Endometrium (tissue), 2 donors: ENCODE measurements at regions not wholly inside any gene's neighbourhood (a gene's known extent, or its start where the extent isn't known, plus 50 kb on each side); places are given as distances from the start of the nearest gene placed in this dataset.

Experiments used
- FAIRE-seq: peaks from 2 replicates; lab custom pipeline; 2012; peaks lifted over from hg19 to GRCh38; lab: Jason Lieb, UNC
- donor health status: control.
- donor health status: control.

DNA sequence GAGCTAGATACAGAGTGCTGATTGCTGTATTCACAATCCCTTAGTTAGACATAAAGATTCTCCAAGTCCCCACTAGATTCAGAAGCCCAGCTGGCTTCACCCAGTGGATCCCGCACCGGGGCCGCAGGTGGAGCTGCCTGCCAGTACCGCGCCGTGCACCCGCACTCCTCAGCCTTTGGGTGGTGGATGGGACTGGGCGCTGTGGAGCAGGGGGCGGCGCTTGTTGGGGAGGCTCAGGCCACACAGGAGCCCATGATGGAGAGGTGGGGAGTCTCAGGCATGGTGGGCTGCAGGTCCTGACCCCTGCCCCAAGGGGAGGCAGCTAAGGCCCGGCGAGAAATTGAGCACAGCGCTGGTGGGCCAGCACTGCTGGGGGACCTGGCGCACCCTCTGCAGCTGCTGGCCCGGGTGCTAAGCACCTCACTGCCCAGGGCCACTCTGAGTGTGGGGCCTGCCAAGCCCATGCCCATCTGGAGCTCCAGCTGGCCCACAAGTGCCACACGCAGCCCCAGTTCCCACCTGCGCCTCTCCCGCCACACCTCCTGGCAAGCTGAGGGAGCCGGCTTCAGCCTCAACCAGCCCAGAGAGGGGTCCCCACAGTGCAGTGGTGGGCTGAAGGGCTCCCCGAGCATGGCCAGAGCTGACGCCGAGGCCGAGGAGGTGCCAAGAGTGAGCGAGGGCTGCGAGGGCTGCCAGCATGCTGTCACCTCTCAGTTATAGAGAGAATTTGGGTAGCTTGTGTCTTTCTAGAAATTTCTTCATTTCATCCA is 417.6 kb downstream of the METTL15 start:
- no peak for FAIRE-seq

DNA sequence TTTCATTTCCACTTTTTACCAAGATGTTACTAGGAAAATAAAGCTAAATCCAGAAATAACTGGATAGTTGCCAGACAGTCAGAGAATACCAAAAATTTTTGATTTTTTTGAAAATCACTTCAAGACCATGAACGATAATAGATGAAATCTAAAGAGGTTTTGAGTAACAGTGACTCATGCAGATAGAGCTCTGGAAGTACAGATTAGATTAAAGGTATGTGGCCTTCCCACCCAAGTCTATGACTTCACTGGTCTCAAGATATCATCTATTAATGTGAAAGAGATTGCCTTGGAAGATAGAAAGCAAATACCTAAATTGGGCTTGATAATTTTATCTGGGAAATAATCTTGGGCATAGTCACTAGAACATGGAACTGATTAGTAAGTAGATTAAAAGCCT is 415.9 kb downstream of the METTL15 start:
- no peak for FAIRE-seq

DNA sequence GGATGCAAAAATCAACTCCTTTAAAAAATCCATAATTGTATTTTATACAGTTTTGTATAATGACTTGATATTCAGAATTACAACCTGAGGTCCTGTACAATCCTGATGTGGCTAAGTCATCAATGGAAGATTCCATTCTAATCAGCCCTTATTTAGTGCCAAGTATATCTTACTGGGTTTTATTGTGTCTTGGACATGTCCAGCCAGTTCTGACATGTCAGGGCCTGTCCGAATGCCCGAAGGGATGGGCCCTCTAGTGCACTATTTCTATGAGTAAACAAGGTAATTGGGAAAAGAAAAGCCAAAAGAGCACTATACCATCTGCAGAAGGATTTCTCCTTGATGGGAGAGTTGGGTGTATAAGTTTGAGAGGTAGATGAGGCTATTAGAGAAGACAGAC is 412.9 kb downstream of the METTL15 start:
- FAIRE-seq: no peak

DNA sequence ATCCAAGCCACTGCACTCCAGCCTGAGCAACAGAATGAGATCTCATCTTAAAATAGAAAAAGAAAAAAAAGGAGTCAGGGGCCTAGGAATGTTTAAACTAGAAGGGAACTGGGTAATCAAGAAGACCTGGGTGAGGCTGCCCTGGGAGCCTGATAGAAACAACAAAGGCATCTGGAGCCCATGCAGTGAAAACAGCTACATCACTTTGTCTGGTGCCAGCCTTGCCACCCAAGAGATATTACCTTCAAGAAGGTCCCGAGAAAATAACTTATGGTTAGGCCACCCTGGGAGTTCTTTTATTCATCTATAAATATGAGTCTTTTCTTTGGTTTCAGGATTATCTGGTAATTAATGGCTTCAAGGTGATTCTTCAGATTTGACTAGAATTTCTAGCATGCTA is 412.1 kb downstream of the METTL15 start:
- FAIRE-seq: no peak

DNA sequence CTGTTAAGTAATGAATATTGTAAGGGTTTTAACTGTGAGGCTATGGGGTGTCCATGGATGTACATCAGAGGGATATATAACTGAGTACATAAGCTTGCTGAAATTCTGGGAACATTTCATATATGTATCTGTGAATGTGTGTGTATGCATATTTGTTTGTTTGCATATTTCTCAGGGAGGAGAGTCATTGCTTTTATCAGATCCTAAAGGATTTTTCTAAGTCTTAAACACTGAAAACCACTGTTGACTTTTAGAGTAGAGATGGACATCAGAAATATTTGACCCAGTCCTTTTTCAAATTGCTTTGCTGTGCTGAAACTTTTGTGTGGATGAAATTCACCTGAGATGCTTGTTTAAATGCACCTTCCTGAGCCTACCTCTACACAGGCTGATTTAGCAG is 410.6 kb downstream of the METTL15 start:
- no peak for FAIRE-seq

DNA sequence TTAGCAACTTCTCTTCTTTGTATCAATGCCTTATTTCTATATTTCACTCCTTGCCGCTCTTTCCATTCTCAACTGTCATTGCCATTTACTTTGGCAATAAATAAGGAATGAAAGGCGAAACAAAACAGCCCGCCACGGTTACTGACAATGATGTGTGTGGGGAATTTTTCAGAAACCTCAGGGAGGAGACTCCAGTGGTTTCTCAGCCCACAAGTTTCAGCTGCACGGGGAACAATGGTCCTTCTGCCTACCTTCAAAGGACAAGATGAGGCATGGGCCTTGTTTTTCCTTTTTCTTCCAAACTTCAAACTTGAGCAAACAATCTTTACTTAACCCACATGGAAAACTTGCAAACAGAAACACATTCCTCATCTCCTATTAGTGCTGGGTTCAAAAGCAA is 409.4 kb downstream of the METTL15 start:
- no peak for FAIRE-seq

DNA sequence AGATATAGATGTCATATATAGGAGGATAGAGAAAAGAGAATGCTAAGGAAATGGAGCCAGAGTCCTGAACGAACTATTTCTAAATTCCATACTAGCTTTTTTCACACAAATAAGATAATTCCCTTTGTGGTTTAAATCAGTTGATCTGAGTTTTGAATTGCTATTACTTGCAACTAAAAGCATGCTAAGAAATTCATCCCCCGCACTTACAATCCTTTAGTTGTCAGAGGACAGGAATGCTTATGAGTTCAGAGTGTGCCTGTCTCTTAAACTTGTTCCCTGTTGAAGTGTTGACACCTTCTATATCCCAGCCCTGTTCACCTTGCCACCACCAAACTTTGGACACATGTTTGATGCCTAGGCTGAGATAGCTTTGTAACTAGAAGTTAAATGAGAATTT is 406.2 kb downstream of the METTL15 start:
- no peak for FAIRE-seq

DNA sequence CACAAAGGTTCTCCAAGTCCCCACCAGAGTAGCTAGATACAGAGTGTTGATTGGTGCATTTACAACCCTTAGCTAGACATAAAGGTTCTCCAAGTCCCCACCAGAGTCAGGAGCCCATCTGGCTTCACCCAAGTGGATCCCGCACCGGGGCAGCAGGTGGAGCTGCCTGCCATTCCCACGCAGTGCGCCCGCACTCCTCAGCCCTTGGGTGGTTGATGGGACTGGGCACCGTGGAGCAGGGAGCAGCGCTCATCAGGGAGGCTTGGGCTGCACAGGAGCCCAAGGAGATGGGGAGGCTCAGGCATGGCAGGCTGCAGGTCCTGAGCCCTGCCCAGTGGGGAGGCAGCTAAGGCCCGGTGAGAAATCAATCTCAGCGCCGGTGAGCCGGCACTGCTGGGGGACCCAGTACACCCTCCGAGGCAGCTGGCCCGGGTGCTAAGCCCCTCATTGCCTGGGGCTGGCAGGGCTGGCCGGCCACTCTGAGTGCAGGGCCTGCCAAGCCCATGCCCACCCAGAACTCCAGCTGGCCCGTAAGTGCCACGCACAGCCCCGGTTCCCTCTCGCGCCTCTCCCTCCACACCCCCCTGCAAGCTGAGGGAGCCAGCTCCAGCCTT is 404.1 kb downstream of the METTL15 start:
- no peak for FAIRE-seq

DNA sequence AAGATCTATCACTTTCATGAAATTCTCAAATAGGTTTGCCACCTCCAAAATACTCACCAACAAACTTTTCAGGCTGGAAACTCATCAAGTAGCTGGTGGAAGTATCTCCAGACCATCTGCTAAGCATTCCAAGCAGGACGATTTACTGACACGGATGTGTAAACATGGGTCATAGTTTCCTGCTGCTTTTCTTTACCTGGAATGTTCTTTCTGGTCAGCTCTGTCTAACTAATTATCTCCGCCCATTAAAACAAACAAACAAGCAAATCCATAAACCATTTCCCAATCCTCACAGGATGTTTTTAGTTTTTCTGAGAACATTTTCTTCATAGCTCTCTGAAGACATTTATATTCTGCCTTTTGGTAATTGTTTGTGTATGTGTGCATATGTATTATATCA is 397.0 kb downstream of the METTL15 start:
- FAIRE-seq: no peak

DNA sequence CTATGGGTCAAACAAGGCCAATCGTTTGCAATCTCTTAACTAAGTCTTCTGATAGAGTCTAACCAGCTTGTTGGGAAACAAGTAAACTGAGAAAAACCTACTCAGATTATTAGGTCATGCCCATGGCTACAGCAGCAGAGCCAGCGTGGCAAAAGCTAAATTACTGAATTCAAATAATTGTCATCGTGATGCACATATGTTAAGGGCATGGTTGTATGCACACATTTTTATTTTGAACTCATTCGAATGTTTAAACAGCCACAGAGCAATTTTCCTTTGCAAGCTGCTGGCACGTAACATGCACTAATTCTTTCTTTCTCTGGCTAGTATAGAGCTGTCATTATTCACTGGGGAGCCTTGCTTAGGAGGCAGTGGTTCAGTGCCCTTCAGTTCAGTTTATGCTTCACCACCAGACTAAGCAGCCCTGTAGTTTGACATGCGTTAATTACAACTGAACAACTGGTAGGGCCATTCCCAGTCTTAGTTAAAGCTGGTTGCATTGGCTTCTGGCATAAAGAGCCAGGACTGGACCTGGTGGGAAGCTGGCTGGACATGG is 396.4 kb downstream of the METTL15 start:
- no peak for FAIRE-seq

DNA sequence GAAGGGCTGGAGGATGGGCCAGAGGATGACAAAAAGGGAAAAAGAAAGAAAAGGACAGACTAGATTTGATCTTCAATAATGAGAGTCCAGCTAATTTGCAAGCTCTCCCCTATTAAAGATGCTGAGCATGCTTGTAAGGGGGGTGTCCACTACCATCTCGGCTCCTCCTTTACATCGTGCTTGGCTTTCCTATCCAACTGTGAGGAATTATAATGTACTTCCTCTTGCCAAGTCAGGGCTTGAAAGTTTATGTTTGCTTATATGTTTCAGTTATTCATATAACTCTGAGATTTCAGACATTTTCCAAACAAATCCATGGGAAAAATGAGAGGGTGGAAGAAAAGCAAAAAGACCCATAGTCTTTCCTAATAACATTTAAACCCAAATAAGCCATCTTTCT is 387.1 kb downstream of the METTL15 start:
- FAIRE-seq: no peak

DNA sequence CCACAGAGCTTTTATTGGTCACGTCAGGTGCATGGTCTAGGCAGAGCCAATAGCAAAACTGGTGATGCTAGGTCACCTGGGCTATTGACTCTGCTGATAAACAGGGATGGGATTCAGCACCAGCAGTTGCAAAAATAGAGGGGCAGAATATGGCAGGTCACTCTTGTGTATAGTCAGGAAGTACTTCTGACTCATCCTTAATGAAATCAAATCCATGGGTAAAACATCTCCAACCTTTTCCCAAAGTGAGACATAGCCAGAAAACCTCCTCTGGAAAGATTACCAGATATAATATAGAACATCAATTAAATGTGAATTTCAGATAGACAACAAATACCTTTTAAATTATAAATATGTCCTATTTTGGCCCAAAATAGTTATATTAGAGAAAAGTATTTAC is 383.2 kb downstream of the METTL15 start:
- FAIRE-seq: no peak

DNA sequence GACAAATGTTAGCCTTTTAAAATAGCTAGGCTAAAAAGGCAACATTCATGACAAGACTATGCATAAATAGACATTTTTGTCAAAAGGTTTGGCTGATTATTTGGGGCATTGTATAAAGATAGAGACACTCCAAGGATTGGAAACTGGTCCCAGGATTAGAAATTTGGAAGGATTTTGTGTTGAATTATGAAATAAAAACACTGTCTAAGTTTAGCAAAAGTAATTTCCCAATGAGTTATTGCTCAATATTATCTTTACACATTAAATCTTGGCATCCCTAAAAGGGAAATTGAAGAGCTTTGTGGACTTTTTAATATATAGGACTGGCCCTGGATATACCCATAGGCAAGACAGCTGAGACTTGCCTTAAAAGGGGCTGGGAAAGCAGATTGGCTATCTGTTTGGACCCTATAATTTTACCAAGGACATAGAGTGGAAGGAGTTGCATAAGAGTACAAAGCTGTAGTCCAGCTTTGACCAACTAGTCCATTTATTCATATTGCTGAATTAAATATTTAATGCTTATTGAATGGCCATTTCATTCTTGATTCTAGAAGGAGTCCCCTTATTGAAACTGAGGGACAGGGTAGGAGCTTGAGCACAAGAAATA is 382.7 kb downstream of the METTL15 start:
- no peak for FAIRE-seq

DNA sequence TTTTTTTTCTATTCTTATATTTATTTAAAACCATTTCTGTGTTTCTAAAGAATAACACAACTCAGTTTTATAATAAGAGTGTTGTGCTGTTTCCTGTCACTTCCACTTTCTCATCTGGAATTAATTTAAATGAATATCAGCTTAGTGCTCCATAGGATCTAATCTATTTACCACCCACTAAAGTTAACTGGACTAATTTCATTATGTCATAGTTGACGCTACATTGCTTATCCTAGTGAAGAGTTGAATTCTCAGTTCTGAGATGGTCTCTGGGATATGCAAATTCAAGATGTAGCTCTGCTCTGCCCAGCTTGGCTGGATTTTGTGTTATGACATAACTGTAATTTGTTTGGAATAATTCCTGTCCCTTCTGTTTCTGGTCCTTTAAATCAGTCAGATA is 380.1 kb downstream of the METTL15 start:
- no peak for FAIRE-seq

DNA sequence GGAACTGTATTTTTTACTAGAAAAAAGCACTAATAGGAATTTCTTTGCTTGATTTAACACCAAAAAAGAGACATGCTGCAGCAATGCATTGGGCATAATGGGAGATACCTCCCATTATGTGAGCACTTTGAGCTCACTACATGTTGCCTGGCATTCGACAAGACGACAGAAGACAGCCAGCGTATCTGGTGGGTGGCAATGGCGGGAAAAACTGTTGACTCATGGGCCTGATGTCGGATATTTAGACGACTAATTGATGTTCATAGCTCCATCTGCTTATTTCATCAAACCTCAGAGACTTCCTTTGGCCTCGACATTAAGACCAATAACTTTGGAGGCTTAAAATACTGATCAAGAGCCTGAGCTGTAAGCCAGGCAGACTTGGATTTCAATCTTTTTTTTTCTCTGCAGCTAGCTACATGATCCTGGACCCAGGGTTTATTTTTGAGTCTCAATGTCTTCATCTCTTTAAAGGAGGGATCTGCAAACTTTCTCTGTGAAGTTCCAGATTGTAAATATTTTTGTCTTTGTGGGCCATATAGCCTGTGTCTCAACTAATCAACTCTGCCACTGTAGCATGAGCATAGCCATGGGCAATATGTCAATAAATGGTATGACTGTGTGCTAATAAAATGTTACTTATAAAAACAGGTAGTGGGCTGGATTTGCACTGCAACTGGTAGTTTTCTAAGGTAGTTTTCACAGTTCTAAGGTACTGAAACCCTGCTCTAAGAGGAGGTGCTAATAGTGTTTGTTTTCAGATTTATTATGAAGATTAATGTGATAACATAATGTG is 375.1 kb downstream of the METTL15 start:
- FAIRE-seq: no peak

DNA sequence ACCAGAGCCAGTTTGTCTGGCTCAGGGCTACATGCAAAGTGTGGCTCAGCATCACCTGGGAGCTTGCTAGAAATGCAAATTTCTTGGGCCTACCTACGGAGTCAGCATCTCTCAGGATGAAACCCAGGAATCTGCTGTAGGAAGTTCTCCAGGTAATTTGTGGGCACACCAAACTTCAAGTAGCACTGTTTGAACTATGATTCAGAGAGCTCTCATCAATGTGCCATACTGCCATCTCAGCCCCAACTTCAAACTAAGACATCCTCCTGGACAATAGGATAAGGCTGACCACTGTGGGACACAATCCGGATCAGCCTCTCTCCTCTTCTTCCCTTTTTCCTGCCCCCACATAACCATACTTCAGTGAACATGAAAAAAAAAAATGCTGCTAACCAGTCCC is 374.5 kb downstream of the METTL15 start:
- FAIRE-seq: no peak

DNA sequence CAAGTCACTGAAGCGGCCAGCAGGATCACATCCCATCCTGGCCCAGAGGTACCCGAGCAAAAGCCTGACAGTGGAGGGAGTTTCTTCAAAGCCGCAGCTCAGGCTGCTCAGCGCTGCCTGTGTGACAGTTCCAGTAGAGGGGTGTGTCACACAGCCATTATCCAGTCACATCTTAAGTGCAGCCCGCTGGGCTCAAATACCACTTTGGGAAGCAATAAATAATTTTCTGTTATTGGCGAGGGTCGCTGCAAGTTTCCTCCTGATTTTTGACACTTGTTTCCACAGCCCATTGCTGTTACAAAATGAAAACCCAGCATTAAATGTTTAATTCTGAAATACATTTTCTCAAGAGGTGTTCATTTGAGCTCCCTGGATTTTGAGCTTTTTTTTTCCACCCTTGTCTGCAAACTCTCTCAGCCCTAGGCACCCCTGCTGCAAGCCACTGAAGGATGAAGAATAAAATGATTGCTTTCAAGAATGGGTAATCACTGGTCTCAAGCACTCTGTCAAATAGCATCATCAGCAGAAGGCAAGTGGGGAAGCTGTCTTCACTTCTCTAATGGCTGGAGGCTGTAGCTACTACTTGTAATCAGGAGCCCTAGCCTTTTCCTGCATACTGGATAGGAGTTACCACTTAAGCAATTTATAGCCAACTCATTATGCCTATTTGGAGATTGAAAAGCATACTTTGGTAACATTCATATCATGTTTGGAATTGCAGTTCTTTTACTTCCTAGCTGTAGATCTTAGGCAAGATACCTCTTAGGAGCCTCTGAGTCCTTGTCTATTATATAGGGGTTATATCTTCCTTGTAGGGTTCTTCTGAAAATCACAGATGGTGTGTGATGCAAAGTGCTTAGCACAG is 373.7 kb downstream of the METTL15 start:
- no peak for FAIRE-seq

DNA sequence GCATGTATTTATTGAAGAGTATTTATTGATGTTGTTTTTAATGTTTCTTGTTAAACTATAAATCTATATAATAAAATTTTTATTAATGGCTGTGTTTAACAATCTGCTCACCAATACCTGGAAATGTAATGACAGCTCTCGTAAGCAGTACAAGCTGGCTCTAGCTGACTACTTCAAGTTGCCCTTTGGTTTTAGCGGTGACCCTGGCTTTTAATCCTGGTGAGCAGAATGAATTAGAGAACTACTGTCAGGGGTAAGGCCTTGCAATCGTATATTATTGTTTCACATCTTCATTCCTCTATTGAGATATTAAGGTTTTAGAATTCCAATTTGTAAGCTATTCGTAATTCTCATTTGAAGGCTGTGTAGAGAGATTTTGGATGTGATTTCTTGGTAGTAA is 372.2 kb downstream of the METTL15 start:
- no peak for FAIRE-seq

DNA sequence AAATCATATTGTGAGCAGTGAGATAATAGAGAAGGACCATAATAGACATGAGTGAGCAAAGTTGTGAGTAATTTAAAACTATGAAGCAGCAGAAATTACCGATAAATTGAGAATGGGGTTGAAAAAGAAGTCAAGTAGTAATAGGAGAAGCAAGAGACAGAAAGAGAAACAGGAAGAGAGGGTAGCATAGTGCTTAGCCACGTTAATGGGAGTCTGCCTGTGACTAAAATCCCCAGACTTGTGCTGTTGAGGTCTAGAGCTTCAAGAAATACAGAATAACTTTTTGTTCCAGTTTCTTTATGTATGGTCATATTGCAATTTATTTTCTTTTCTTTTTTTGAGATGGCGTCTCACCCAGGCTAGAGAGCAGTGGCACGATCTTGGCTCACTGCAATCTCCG is 368.7 kb downstream of the METTL15 start:
- FAIRE-seq: no peak

DNA sequence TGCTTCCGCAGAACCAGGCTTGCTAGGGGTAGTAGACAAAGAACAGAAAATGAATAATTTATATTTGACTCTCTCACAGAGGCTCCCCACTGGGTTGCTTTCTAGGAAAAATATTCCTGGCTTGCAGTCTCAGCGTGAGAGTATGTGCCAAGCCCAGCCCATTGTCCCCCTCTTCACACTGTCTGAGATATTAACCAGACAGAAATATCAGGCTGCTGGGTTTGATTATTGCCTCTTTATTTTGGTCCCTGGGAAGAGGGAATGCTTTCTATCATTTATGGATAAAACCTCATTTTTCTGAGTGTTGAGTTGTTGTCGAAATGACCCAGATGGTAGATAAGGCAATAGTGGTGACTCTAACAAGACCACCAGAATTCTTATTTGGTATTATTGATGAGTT is 367.9 kb downstream of the METTL15 start:
- FAIRE-seq: no peak

DNA sequence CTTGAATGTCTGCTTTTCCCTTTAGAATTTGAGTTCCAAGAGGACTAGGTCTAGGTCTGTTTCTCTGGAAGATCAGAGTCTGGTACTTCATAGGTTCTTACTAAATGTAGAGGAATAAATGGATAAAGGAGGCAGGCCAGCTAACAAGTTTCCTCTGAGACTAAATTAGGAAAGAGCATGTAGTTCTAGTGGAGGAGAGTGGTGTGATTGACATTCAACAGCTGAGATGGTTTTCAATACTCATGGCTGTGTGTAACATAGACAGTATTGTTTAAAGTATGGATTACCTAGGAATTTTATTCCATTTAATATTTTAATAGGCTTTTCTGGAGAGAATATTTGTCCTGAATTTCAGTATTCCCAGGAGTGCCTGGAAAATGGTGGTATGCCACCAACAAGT is 364.7 kb downstream of the METTL15 start:
- no peak for FAIRE-seq

DNA sequence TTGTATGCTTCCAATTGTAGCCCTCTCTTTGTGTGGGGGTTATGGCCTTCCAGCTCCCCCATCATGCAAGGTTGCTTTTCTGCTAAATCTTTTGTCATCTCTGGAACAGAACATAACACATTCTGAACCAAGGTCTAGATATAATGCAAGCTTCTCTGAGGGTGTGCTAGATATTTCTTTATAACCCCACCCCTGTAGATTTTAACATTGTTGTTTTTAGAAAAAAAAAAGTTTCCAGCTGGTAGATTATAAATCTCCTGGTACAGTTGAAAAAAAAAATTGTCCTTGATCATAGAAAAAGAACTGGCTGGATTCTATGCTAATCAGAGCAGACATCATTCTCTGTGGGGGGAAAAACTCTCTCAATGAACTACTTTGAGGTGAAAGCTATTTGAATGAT is 363.3 kb downstream of the METTL15 start:
- FAIRE-seq: no peak
